ENCODE measurements at regions not wholly inside any gene's neighbourhood (a gene's known extent, or its start where the extent isn't known, plus 50 kb on each side); places are given as distances from the start of the nearest gene placed in this dataset.
"Not testable (repeated sequence)": the region's sequence is repeated elsewhere in the genome, so short reads cannot be mapped to it uniquely, and the experiment has no call there.

GRCh38 chr2:234156326-234156725 lies 105.8 kb downstream of the SPP2 start:
- Histone ChIP-seq H3K9me2 (ENCODE audit: insufficient read depth) (no peaks in the 10 kb centered on the region), H2AFZ (ENCODE audit: low read depth, low read length, poor library complexity, severe bottlenecking) (no peak overlapping the region), H3K36me3 (ENCODE audit: control insufficient read depth in 1 of 2, insufficient read depth in 2 of 2, low read length in 2 of 2) (no peaks in the 10 kb centered on the region), H3K4me2 (ENCODE audit: low read length) (no peak overlapping the region), H4K20me1 (ENCODE audit: insufficient read depth) (no peaks in the 10 kb centered on the region), H3K27ac (ENCODE audit: low read depth, low read length) (no peak overlapping the region), H3K9ac (ENCODE audit: low read length) (no peak overlapping the region), H3K4me3 (replicated peaks in 1 of 2; ENCODE audit: low read depth in 1 of 2, low read length in 2 of 2) (no peak overlapping the region), H3K9me3 (ENCODE audit: control insufficient read depth in 1 of 2, insufficient read depth in 1 of 2, low read depth in 1 of 2, low read length in 2 of 2) (no peaks in the 10 kb centered on the region), H3K27me3 (ENCODE audit: insufficient read depth, low read length) (no peaks in the 10 kb centered on the region), H3K79me2 (ENCODE audit: insufficient read depth, low read length) (no peaks in the 10 kb centered on the region), H3K4me1 (ENCODE audit: control insufficient read depth in 1 of 2, insufficient read depth in 2 of 2, low read length in 2 of 2) (peaks cover 7 to 9% of the 10 kb centered on the region in 2 experiments; a peak in 3 of 4 replicates)
- ChIA-PET POLR2A (no interaction called here), CTCF (no interaction called here), RAD21 (ENCODE audit: low non-redundant PET in 1 of 2, low total read pairs in 2 of 2, uncharacterized antibody in 2 of 2, unreplicated experiment in 2 of 2) (no interaction called here)
- intact Hi-C loops (cut with micrococcal nuclease): no loop called here
- ATAC-seq (no peak), DNase-seq (ENCODE audit: low read depth, low spot score) (no peak)
- BruUV-seq (replicated peaks): no TSS peak
- TF ChIP-seq JUND (IDR thresholded peaks at IDR 0.05) (no peak), CBX3 (IDR thresholded peaks at IDR 0.05; ENCODE audit: low read depth) (no peak), EZH2 (IDR thresholded peaks at IDR 0.05) (no peak), ZBTB33 (IDR thresholded peaks at IDR 0.05; ENCODE audit: extremely low read depth, insufficient replicate concordance, low read length) (no peak), SIN3A (IDR thresholded peaks at IDR 0.05; ENCODE audit: low read depth) (no peak), TCF7L2 (IDR thresholded peaks at IDR 0.05; ENCODE audit: borderline replicate concordance, extremely low read depth, insufficient read depth, insufficient read length) (no peak)

GRCh38 chr2:234152835-234153234 lies 102.3 kb downstream of the SPP2 start:
- H3K9me3 ChIP-seq (ENCODE audit: control insufficient read depth in 1 of 2, insufficient read depth in 1 of 2, low read depth in 1 of 2, low read length in 2 of 2); intact Hi-C loops (cut with micrococcal nuclease); H4K20me1 ChIP-seq (ENCODE audit: insufficient read depth); POLR2A ChIA-PET; H3K79me2 ChIP-seq (ENCODE audit: insufficient read depth, low read length); H3K27me3 ChIP-seq (ENCODE audit: insufficient read depth, low read length); H3K36me3 ChIP-seq (ENCODE audit: control insufficient read depth in 1 of 2, insufficient read depth in 2 of 2, low read length in 2 of 2); H3K4me2 ChIP-seq (ENCODE audit: low read length); RAD21 ChIA-PET (ENCODE audit: low non-redundant PET in 1 of 2, low total read pairs in 2 of 2, uncharacterized antibody in 2 of 2, unreplicated experiment in 2 of 2); H3K4me3 ChIP-seq (replicated peaks in 1 of 2; ENCODE audit: low read depth in 1 of 2, low read length in 2 of 2); CTCF ChIA-PET; BruUV-seq (replicated peaks); H3K4me1 ChIP-seq (ENCODE audit: control insufficient read depth in 1 of 2, insufficient read depth in 2 of 2, low read length in 2 of 2); H3K9ac ChIP-seq (ENCODE audit: low read length); DNase-seq (ENCODE audit: low read depth, low spot score); ATAC-seq; H3K9me2 ChIP-seq (ENCODE audit: insufficient read depth); H2AFZ ChIP-seq (ENCODE audit: low read depth, low read length, poor library complexity, severe bottlenecking); H3K27ac ChIP-seq (ENCODE audit: low read depth, low read length): not testable (repeated sequence)

Measured in HCT116 (cell line).